GM18868 (cell line): ENCODE measurements at regions not wholly inside any gene's neighbourhood (a gene's known extent, or its start where the extent isn't known, plus 50 kb on each side); places are given as distances from the start of the nearest gene placed in this dataset.
A peak's percentile ranks its signal among the peaks of the same experiment; 100 is the strongest.
"Not testable (repeated sequence)": the region's sequence is repeated elsewhere in the genome, so short reads cannot be mapped to it uniquely, and the experiment has no call there.

Experiments
- ATAC-seq: cut with Tn5 transposase; IDR thresholded peaks from one replicate; pipeline ENCODE4 v1.9.1; 2021; ENCODE audit warnings: mild to moderate bottlenecking, moderate library complexity; ENCODE audit not compliant: unreplicated experiment

DNA sequence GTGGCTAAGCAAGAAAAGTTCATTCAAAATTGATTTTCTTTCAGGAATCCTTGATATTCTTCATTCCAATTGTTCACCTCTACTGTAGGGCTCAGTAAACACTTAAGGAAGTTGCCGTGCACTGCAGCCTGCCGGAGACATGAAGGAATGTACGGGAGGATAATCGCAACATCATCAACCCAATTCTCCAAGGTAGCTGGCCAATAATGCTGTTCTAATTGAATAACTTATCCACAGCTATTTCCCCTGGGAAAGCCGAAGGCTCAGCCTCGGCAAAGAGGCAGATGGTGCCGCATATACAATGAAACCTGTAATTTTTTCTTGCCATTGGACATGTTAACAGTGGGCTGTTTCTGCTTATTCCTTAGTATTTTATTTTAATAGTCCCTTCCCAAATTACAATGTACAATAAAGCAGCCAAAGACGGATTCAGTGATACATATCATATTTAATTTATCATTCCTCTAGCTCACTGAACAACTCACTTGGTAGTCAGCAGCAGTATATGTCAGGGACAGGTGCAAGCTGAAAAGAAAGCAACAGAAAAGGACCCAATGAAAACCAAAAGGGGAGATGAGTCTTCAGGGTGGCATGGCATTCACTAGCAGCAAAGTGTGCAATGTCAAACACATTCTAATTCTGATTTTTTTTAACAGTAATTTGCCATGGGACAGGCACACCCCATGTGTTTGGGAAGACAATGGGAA lies 420.5 kb upstream of the KLF12 start:
- no peak for ATAC-seq

DNA sequence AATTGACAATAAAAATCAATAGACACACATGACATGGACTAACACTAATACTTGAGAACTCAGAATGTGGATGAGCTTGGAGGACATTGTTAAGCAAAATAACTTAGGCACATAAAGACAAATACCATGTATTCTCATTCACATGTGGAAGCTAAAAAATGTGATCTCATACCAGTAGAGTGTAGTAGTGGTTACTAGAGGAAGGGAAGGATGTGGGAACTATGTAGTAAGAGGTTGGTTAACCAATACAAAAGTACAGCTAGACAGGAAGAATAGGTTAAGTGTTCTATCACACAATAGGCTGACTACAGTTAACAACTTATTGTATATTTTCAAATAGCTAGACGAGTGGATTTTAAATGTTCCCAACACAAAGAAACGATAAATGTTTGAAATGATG lies 415.8 kb upstream of the KLF12 start:
- no peak for ATAC-seq

- not testable (repeated sequence) for ATAC-seq
Measured at GRCh38 chr13:74536649-74537048, 402.4 kb upstream of the KLF12 start.

- ATAC-seq = no peak
Measured at GRCh38 chr13:74533226-74533625, 399.0 kb upstream of the KLF12 start.

DNA sequence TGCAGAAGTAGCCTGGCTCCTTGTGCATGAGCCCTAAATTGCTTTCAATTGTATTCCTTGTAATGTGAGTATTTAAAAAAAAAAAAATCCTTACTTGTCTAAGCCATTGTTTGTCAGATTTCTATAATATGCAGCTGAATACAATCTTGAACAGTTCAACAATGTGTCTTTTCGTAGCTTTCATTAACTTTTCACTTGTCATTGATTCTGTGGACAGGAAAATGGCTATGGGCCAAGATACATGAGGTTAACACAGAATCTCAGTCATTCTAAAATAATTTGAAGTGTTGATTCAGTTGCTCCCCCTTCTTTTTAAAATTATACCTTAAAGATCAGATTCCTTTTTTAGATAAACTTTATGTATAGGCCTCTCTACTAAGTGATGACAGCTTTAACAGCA lies 395.8 kb upstream of the KLF12 start:
- ATAC-seq = no peak

DNA sequence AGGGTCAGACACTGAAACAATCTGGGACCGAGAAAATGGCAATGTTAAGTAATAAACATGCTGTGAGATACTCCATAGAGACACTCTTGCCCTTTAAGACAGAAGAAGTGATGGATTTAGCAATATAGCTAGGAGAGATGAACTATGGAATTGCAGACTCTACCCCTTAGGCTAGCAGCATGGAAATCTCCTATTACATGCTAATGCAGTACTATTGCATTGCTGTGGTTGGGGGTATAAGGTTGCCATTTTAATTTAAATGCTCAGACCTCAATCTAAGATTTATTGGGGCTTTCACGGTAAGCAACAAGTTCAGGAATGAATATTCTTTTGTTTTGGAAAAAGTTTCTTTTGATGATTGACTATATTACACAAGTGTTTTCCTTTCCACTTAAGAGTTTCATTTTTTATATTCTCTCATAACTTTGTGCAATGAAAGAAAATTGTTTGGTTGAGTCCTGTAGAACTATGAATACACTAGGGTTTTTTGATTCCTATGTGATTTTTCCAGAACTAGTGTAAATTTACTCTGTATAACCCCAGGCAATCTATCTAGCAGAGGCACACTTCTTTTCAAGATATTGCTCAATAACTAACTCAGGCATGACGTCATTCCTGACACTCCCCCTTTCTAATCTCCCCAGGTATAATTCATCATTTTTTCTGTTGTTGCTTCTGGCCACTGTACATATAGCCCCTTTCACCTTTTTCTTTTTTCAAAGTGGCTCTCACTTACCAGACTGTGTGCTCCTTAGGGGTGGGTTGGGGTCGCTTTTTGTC lies 394.7 kb upstream of the KLF12 start:
- no peak for ATAC-seq

GRCh38 chr13:74523057-74523456 lies 388.9 kb upstream of the KLF12 start:
- ATAC-seq = no peak

- ATAC-seq = no peak
Measured at GRCh38 chr13:74511523-74511922, 377.3 kb upstream of the KLF12 start.

GRCh38 chr13:74487091-74487722 lies 353.0 kb upstream of the KLF12 start:
- ATAC-seq = no peak

- peak; percentile 59 for ATAC-seq
Measured at GRCh38 chr13:74485757-74486156, 351.6 kb upstream of the KLF12 start.

DNA sequence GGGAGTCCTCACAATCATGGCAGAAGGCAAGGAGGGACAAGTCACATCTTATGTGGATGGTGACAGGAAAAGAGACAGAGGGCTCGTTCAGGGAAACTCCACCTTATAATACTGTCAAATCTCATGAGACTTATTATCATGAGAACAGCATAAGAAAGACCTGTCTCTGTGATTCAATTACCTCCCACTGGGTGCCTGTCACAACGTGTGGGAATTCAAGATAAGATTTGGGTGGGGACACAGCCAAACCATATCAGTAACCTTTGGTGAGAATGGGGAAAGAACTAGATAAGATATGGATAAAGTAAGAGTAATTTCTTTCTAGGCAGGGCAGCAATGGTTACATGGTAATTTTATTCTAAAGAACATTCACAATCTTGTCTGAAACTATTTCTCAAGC lies 344.9 kb upstream of the KLF12 start:
- ATAC-seq = no peak

DNA sequence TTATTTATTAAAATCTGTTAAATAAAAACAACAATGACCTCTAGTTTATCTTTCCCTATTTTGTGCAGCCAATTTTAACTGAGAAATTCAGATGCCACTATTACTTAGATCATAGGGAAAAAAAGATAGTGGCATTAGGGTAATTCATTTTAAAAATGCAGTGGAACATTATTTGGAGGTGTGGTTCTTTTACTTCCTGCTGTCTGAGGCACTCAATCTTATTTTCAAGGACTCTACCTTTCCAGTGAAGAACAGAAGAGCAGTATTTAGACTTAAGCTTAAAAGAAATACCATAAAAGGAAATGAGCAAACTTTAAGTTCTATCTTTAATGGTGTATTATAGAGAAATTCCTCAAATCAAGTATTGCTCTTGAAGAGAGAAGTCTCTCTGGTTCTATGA lies 342.6 kb upstream of the KLF12 start:
- no peak for ATAC-seq

- ATAC-seq = no peak
Measured at GRCh38 chr13:74476365-74476764, 342.2 kb upstream of the KLF12 start.

DNA sequence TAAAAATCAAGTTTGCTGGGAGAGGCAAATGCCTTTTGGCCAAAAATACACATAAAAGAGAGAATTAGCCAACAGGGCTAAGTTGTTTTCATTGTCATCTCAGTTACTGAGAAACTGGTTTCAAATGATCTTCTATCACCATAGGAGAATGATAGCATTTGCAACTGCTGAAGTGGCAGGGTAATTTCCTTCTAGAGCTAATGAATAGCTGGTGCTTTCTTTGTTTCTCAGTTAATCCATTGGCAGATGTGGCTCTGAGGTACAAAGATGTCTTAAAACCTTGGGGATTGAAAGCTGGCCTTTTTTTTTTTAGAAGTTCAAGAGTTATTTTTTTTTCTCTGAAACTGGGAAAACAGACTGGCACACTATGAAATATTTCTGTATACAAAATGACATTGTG lies 332.7 kb upstream of the KLF12 start:
- no peak for ATAC-seq

DNA sequence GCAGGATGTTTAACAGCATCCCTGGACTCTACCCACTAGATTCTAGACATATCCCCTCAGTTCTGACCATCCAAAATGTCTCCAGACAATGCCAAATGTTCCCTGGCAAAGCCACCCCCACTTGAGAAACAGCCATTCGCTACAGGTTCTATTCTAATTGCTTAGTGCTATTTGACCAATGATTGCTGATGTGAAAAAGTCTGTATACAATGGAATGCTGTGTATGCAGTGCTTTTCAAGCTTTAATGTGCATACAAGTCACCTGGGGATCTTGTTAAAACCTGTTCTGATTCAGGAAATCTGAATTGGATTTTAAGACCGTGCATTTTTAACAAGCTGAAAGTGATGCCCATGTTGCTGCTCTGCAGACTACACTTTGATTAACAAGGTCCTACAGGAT lies 331.8 kb upstream of the KLF12 start:
- ATAC-seq = no peak

DNA sequence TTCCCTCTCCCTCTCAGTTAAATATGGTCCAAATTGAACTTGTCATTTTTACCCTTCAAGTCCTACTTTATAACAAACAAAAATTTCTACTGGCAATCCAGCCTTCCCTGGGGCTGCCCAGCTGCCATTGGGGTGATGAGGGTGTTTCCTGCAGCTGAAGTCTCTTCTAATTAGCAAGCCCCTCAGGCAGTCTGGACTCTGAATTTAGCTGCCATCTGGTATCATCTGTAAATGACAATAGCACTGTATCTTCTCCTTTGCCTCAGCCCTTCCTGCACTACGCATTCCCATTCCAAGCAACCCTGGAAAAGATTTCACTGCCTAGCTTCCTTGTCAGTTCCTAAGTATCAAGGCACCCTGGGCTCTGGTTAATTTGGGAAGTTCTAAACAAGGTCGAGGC lies 331.1 kb upstream of the KLF12 start:
- ATAC-seq = no peak

- ATAC-seq = no peak
Measured at GRCh38 chr13:74464670-74465069, 330.5 kb upstream of the KLF12 start.

DNA sequence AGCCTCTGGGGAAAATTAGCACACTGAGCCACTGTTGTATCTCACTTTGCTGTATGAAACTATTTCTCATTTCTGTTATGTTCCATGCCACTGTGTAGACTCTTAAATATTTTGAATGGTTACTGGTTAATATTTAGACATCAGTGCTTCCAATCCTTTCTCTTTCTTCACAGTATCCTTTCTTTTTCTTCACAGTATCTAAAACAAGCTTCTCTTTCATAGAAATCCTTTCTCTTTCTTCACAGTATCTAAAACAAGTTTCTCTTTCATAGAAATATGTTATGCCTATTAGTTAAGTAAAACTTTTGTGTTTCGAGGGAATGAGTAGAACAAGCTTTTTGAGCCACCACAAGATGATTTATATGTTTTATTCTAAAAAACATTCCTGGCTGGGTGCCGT lies 326.8 kb upstream of the KLF12 start:
- no peak for ATAC-seq

DNA sequence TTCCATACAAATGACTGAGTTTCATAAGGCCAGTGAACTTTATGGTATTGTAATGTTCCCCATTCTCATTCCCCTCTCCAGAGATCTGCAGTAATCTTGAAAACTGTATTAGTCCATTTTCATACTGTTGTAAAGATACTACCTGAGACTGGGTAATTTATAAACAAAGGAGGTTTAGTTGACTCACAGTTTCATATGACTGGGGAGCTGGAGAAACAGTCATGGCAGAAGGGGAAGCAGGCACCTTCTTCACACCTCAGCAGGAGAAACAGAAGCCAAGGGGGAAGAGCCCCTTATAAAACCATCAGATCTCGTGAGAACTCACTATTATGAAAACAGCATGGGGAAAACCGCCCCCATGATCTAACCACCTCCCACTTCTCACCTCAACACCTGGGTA lies 318.7 kb upstream of the KLF12 start:
- no peak for ATAC-seq

DNA sequence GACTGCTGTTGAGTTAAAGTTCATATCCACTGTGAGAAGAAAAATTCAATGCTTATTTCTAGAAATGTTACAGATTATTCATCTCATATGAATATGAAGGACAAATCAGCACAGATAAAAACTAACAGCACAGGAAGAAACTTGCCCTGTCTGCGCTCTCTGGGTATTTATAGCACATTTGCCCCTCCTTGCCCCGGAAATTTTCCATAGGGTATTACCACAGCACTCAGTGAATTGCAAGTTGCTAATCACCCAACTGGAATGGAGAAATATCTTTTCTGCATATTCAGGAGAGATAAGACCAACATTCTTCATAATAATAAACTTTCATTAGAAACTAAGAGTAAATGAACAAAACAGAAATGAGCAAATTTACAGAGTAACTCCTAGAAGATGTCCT lies 318.0 kb upstream of the KLF12 start:
- ATAC-seq = no peak

DNA sequence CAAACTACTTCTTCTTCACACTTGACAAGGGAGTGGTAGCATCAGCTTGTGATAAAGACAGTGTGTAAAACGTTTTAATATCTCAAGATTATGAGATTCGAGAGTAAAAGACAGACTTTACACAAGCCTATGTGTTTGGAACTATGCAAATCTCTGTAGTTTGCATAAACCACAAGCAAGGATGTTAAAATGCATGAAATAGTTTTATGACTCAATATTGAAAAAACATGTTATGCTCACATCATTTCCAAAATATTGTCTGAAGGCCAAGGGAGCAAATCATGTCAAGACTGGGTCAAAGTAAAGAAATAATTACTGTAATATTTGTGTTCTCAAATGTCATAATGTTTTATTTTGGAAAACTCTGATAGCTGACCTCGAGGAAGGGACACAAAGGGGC lies 316.8 kb upstream of the KLF12 start:
- no peak for ATAC-seq

DNA sequence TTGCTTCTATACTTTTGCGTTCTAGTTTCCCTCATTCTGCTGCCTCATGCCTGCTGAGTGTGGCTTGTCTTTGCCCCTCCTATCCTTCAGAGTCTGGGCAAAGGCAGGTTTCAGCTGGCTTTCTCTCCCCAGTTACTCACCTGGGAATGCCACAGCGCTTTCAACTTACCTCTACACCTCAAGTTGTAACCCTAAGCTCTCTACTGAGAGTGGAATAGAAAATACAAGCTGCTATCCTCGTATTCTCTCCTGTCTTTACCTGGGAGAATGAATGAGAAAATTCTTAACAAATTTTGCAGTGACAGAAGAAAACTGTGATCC lies 316.3 kb upstream of the KLF12 start:
- no peak for ATAC-seq
